WI38 (cell line): ENCODE measurements at regions not wholly inside any gene's neighbourhood (a gene's known extent, or its start where the extent isn't known, plus 50 kb on each side); places are given as distances from the start of the nearest gene placed in this dataset.

ENCODE experiments used
- H3K4me3 ChIP-seq: 2 replicates; pipeline ENCODE4 v1.5.1; 2011; ENCODE audit warnings: low read depth, mild to moderate bottlenecking, control low read depth, low read length
- CTCF ChIP-seq: IDR thresholded peaks from 2 replicates; pipeline ENCODE4 v1.5.1; 2012; ENCODE audit warnings: low read depth, mild to moderate bottlenecking, control low read depth, low read length

GRCh38 chr7:136140469-136140868 lies 163.3 kb upstream of the MTPN start:
- no peak for TF ChIP-seq CTCF
- no peak overlapping the region for H3K4me3 ChIP-seq

GRCh38 chr7:136139417-136139816 lies 162.3 kb upstream of the MTPN start:
- TF ChIP-seq CTCF = no peak
- H3K4me3 ChIP-seq = no peak overlapping the region

GRCh38 chr7:136138991-136139390 lies 161.8 kb upstream of the MTPN start:
- TF ChIP-seq CTCF = no peak
- no peak overlapping the region for H3K4me3 ChIP-seq

GRCh38 chr7:136136906-136137454 lies 159.8 kb upstream of the MTPN start:
- H3K4me3 ChIP-seq = no peak overlapping the region
- TF ChIP-seq CTCF = no peak

- TF ChIP-seq CTCF = no peak
Measured at GRCh38 chr7:136134503-136134902, 157.3 kb upstream of the MTPN start.

GRCh38 chr7:136133551-136133950 lies 156.4 kb upstream of the MTPN start:
- TF ChIP-seq CTCF = no peak
- no peak overlapping the region for H3K4me3 ChIP-seq

More at GRCh38 chr7:136134503-136134902, 157.3 kb upstream of the MTPN start:
- no peak overlapping the region for H3K4me3 ChIP-seq

- H3K4me3 ChIP-seq = no peak overlapping the region
- no peak for TF ChIP-seq CTCF
Measured at GRCh38 chr7:136131304-136131630, 154.1 kb upstream of the MTPN start.
